ENCODE measurements at regions not wholly inside any gene's neighbourhood (a gene's known extent, or its start where the extent isn't known, plus 50 kb on each side); places are given as distances from the start of the nearest gene placed in this dataset.
"Not testable (repeated sequence)": the region's sequence is repeated elsewhere in the genome, so short reads cannot be mapped to it uniquely, and the experiment has no call there.

DNA sequence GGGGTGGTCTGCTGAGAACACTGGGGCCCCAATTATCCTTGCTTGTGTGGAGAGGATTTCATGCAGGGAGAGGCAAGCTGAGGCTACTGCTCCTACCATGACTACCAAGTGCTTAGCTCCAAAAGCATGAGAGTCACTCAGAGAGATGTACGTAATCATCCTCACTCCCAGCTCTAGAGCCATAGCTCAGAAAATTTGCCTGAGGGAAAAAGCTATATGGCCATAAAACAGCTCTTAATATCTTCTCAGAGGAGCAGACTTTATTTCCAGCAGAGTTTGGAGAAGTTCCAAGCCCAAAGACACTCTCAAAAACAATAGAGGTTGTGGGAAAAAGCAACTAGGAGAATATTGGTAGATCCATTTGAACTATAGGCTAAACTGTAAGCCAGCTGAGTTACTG is 106.4 kb upstream of the PBX1 start:
- Histone ChIP-seq H3K4me1 (ENCODE audit: insufficient read depth) (no peaks in the 10 kb centered on the region), H3K27ac (no peak overlapping the region), H3K4me3 (no peak overlapping the region), H3K36me3 (no peaks in the 10 kb centered on the region), H3K9me3 (no peaks in the 10 kb centered on the region), H3K27me3 (no peaks in the 10 kb centered on the region)
- no peak for DNase-seq
- TF ChIP-seq, protein P1, sequence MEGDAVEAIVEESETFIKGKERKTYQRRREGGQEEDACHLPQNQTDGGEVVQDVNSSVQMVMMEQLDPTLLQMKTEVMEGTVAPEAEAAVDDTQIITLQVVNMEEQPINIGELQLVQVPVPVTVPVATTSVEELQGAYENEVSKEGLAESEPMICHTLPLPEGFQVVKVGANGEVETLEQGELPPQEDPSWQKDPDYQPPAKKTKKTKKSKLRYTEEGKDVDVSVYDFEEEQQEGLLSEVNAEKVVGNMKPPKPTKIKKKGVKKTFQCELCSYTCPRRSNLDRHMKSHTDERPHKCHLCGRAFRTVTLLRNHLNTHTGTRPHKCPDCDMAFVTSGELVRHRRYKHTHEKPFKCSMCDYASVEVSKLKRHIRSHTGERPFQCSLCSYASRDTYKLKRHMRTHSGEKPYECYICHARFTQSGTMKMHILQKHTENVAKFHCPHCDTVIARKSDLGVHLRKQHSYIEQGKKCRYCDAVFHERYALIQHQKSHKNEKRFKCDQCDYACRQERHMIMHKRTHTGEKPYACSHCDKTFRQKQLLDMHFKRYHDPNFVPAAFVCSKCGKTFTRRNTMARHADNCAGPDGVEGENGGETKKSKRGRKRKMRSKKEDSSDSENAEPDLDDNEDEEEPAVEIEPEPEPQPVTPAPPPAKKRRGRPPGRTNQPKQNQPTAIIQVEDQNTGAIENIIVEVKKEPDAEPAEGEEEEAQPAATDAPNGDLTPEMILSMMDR (IDR thresholded peaks at IDR 0.05): no peak
- no peak for TF ChIP-seq EP300 (IDR thresholded peaks at IDR 0.05)
- no peak for TF ChIP-seq POLR2A (IDR thresholded peaks at IDR 0.05)
- WGBS, 3 donors: 79 to 96% (median 95%) methylated on average over 1 of the region's 1 CpG
- intact Hi-C loops (cut with DNase I): no loop called here

DNA sequence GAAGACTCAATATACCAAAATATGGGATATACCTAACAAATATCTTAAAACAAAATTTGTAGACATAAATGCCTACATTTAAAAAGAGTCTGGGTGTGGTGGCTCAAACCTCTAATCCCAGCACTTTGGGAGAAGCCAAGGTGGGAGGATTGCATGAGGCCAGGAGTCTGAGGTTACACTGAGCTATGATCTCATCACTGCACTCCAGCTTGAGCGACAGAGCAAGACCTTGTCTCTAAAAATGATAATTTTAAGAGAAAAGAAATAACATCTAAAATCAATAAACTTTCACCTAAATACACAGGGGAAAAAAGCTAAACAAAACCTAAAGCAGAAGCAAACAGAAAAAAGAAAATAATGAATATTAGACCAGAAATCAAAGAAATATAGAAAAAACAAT is 102.7 kb upstream of the PBX1 start:
- no peaks in the 10 kb centered on the region for H3K36me3 ChIP-seq
- 80 to 87% (median 84%) methylated on average over 1 of the region's 1 CpG for WGBS, 3 donors
- H3K4me1 ChIP-seq (ENCODE audit: insufficient read depth): no peaks in the 10 kb centered on the region
- H3K27ac ChIP-seq: no peak overlapping the region
- TF ChIP-seq POLR2A (IDR thresholded peaks at IDR 0.05) (no peak), EP300 (IDR thresholded peaks at IDR 0.05) (no peak)
- TF ChIP-seq, protein P1 (IDR thresholded peaks at IDR 0.05): no peak
- no peak overlapping the region for H3K4me3 ChIP-seq
- no peak for DNase-seq
- intact Hi-C loops (cut with DNase I): no loop called here
- no peaks in the 10 kb centered on the region for H3K9me3 ChIP-seq
- H3K27me3 ChIP-seq: no peaks in the 10 kb centered on the region

DNA sequence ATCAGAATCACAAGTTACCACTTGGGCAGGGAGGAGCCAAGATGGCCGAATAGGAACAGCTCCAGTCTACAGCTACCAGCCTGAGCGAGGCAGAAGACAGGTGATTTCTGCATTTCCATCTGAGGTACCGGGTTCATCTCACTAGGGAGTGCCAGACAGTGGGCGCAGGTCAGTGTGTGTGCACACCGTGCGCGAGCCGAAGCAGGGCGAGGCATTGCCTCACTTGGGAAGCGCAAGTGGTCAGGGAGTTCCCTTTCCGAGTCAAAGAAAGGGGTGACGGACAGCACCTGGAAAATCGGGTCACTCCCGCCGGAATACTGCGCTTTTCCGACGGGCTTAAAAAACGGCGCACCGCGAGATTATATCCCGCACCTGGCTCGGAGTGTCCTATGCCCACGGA is 99.8 kb upstream of the PBX1 start:
- H3K4me3 ChIP-seq; H3K9me3 ChIP-seq; H3K36me3 ChIP-seq; H3K27me3 ChIP-seq; H3K4me1 ChIP-seq (ENCODE audit: insufficient read depth); DNase-seq; H3K27ac ChIP-seq; intact Hi-C loops (cut with DNase I): not testable (repeated sequence)
- 92 to 98% (median 96%) methylated on average over 25 of the region's 25 CpGs for WGBS, 3 donors

DNA sequence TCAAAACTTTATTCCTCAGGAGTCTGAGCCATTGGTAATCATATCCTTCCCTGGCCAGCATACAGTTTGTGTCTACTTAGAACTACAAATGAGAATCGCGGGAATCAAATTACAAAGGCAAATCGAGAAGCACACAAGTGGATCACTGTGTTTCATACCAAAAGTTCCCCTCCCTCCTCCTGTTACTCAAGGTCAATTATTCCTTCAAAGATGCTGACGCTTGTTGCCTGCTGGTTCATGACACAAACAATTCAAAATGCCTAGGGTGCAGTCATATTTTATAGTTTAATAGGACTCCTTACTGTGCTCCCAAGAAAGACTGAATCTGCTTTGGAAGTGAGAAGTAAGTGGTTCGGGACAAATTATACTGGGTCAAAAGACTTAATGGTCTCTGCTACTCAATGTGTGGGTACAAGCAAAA is 93.0 kb upstream of the PBX1 start:
- no peaks in the 10 kb centered on the region for H3K27me3 ChIP-seq
- no peak overlapping the region for H3K27ac ChIP-seq
- H3K4me3 ChIP-seq: no peak overlapping the region
- TF ChIP-seq EP300 (IDR thresholded peaks at IDR 0.05): no peak
- TF ChIP-seq, protein P1 (IDR thresholded peaks at IDR 0.05): no peak
- TF ChIP-seq POLR2A (IDR thresholded peaks at IDR 0.05): no peak
- no peaks in the 10 kb centered on the region for H3K4me1 ChIP-seq (ENCODE audit: insufficient read depth)
- DNase-seq: no peak
- 55 to 74% (median 61%) methylated on average over 5 of the region's 5 CpGs for WGBS, 3 donors
- H3K36me3 ChIP-seq: no peaks in the 10 kb centered on the region
- intact Hi-C loops (cut with DNase I): no loop called here
- H3K9me3 ChIP-seq: no peaks in the 10 kb centered on the region

DNA sequence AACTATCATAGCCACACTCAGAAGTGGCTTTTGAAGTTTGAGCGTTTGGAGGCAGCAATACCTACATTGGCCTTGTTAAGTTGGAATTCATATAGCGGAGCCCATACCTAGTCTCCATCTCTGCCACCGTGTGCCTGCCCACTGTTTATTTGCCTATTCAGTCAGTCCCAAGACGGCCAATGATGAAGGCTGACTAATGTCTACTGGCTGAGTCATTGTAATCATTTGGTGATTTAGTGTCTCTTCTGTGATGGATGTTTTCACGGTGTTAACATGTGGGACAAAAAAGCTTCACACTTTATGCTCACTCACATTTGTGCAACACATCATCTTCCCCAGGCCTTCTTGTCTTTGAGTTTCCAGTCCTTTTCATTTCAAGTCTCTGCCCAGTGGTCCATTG is 92.6 kb upstream of the PBX1 start:
- no peaks in the 10 kb centered on the region for H3K36me3 ChIP-seq
- H3K4me1 ChIP-seq (ENCODE audit: insufficient read depth): no peaks in the 10 kb centered on the region
- WGBS, 3 donors: 86 to 90% (median 87%) methylated on average over 5 of the region's 5 CpGs
- H3K27ac ChIP-seq: no peak overlapping the region
- H3K27me3 ChIP-seq: no peaks in the 10 kb centered on the region
- intact Hi-C loops (cut with DNase I): no loop called here
- no peaks in the 10 kb centered on the region for H3K9me3 ChIP-seq
- TF ChIP-seq EP300 (IDR thresholded peaks at IDR 0.05): no peak
- no peak for TF ChIP-seq POLR2A (IDR thresholded peaks at IDR 0.05)
- TF ChIP-seq, protein P1 (IDR thresholded peaks at IDR 0.05): no peak
- no peak for DNase-seq
- no peak overlapping the region for H3K4me3 ChIP-seq
